Endothelial cell (in vitro differentiated cells): ENCODE measurements at regions not wholly inside any gene's neighbourhood (a gene's known extent, or its start where the extent isn't known, plus 50 kb on each side); places are given as distances from the start of the nearest gene placed in this dataset.

Experiments
- DNase-seq: peaks from one replicate; pipeline ENCODE4 v3.0.0; 2021; ENCODE audit warnings: low spot score
- H3K27ac Mint-ChIP-seq: one replicate; pipeline ENCODE4 v1.8.0; 2021; ENCODE audit warnings: mixed read lengths, inconsistent platforms; ENCODE audit not compliant: unreplicated experiment
- H3K27me3 Mint-ChIP-seq: one replicate; pipeline ENCODE4 v1.8.0; 2021; ENCODE audit warnings: mild to moderate bottlenecking, moderate library complexity, mixed read lengths, inconsistent platforms; ENCODE audit not compliant: unreplicated experiment
- H3K36me3 Mint-ChIP-seq: one replicate; pipeline ENCODE4 v1.8.0; 2021; ENCODE audit warnings: mild to moderate bottlenecking, low read depth, mixed read lengths, inconsistent platforms; ENCODE audit not compliant: unreplicated experiment
- H3K4me1 Mint-ChIP-seq: one replicate; pipeline ENCODE4 v1.8.0; 2021; ENCODE audit warnings: mild to moderate bottlenecking, mixed read lengths, inconsistent platforms; ENCODE audit not compliant: unreplicated experiment
- H3K4me3 Mint-ChIP-seq: one replicate; pipeline ENCODE4 v1.8.0; 2021; ENCODE audit warnings: mild to moderate bottlenecking, mixed read lengths, inconsistent platforms; ENCODE audit not compliant: unreplicated experiment
- H3K9me3 Mint-ChIP-seq: one replicate; pipeline ENCODE4 v1.8.0; 2021; ENCODE audit warnings: mixed read lengths, inconsistent platforms; ENCODE audit not compliant: unreplicated experiment
- TF ChIP-seq, protein P1 (sequence below): fragments of 200-600 bp; sonication (generic); IDR thresholded peaks from one replicate; pipeline ENCODE4 v1.5.0; 2021; ENCODE audit warnings: antibody characterized with exemption; ENCODE audit not compliant: unreplicated experiment

DNA sequence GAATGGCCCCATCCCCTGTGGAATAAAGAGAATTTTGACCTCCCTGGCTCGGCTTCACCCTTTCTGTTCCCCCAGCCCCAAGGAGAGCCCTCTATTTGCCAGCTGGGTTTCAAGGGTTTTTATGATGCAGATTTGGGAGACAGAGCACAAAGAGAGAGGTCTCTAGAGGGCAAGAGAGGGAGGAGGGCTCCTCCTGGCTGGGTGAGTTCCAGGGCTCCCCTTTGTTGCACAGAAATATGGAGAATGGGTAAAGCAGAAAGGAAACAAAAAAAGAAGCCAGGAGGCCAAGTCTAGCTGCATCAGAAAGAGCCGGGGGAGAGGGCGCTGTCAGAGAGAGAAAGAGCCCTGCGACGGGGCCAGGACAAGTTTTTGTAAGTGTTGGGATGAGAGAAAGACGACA lies 319.6 kb upstream of the RTL1 start:
- H3K4me3 Mint-ChIP-seq, result no peak overlapping the region
- no peak overlapping the region for H3K27ac Mint-ChIP-seq
- no peaks in the 10 kb centered on the region for H3K9me3 Mint-ChIP-seq
- no peak for DNase-seq
- peaks cover 4% of the 10 kb centered on the region for H3K27me3 Mint-ChIP-seq
- H3K4me1 Mint-ChIP-seq, result no peaks in the 10 kb centered on the region
- TF ChIP-seq, protein P1, sequence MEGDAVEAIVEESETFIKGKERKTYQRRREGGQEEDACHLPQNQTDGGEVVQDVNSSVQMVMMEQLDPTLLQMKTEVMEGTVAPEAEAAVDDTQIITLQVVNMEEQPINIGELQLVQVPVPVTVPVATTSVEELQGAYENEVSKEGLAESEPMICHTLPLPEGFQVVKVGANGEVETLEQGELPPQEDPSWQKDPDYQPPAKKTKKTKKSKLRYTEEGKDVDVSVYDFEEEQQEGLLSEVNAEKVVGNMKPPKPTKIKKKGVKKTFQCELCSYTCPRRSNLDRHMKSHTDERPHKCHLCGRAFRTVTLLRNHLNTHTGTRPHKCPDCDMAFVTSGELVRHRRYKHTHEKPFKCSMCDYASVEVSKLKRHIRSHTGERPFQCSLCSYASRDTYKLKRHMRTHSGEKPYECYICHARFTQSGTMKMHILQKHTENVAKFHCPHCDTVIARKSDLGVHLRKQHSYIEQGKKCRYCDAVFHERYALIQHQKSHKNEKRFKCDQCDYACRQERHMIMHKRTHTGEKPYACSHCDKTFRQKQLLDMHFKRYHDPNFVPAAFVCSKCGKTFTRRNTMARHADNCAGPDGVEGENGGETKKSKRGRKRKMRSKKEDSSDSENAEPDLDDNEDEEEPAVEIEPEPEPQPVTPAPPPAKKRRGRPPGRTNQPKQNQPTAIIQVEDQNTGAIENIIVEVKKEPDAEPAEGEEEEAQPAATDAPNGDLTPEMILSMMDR, result no peak
- H3K36me3 Mint-ChIP-seq, result no peaks in the 10 kb centered on the region

DNA sequence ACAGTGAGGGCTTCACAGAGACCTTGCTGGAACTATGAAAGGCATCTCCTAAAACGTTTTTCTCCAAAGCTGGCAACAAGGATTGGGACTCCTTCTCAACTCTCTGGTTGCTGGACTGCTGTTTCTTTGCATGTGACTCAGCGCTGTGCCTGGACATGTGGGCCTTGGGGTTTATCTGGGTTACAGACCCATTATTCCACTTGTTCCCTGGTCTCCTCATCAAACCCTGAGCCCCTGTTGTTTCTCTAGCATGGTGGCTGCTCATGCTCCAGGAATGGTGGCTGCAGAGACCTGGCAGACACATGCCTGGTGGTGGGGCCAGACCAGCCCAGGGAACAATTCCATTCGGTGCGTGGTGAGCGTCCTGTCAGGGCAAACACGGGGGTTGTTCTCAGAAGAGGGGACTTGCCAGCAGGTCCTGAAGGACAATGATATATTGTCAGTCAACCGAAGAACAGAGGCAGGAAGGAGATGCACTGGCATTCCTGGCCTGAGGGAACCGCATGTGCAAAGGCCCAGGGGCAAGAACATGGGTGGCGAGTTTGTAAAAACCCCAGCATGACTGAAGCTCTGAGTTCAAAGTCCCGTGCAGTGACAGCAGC lies 320.1 kb upstream of the RTL1 start:
- Mint-ChIP-seq H3K4me3 (no peak overlapping the region), H3K4me1 (no peaks in the 10 kb centered on the region)
- TF ChIP-seq, protein P1, result no peak

DNA sequence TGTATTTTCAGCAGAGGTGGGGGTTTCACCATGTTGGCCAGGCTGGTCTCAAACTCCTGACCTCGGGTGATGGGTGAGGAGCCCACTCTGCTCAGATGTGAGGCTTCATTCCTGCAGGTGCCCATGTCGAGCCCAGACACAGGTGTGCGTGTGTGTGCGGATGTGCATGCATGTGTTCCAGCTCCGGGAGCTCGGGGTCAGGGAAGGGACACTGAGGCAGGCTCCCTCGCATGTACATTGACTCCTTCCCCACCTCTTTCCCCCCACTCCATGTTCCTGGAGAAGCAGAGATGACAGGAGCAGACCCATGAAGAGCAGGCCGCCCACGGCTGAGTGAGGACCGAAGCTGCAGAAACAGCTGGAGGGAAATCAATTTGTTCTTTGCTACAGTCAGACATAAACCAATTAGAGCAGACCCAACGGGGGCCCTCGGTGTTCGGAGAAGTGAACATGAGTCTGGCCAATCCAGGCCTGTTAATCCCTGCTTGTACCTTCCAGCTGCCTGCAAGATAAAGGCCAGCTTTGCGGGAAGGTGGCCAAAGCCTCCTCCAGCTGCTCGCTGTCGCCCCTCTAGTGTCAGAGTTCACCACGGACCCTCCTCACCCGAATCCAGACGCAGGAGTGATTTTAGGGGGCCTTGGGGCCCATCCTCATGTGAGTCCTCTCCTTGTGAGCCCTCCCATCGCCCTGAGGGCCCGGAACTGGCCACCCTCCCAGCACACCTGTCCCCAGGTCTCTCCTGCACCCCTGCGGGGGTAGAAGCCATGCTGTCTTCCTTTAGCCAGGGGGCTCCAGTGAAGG lies 321.0 kb upstream of the RTL1 start:
- H3K4me1 Mint-ChIP-seq, result peaks cover 3% of the 10 kb centered on the region
- no peaks in the 10 kb centered on the region for H3K9me3 Mint-ChIP-seq
- H3K4me3 Mint-ChIP-seq, result no peak overlapping the region
- H3K36me3 Mint-ChIP-seq, result no peaks in the 10 kb centered on the region
- no peak overlapping the region for H3K27ac Mint-ChIP-seq
- H3K27me3 Mint-ChIP-seq, result peaks cover 4% of the 10 kb centered on the region
- DNase-seq, result no peak
- TF ChIP-seq, protein P1, result no peak

More for the DNA sequence above, 320.1 kb upstream of the RTL1 start:
- Mint-ChIP-seq H3K36me3 (no peaks in the 10 kb centered on the region), H3K9me3 (no peaks in the 10 kb centered on the region), H3K27me3 (peaks cover 4% of the 10 kb centered on the region), H3K27ac (no peak overlapping the region)
- DNase-seq, result no peak

DNA sequence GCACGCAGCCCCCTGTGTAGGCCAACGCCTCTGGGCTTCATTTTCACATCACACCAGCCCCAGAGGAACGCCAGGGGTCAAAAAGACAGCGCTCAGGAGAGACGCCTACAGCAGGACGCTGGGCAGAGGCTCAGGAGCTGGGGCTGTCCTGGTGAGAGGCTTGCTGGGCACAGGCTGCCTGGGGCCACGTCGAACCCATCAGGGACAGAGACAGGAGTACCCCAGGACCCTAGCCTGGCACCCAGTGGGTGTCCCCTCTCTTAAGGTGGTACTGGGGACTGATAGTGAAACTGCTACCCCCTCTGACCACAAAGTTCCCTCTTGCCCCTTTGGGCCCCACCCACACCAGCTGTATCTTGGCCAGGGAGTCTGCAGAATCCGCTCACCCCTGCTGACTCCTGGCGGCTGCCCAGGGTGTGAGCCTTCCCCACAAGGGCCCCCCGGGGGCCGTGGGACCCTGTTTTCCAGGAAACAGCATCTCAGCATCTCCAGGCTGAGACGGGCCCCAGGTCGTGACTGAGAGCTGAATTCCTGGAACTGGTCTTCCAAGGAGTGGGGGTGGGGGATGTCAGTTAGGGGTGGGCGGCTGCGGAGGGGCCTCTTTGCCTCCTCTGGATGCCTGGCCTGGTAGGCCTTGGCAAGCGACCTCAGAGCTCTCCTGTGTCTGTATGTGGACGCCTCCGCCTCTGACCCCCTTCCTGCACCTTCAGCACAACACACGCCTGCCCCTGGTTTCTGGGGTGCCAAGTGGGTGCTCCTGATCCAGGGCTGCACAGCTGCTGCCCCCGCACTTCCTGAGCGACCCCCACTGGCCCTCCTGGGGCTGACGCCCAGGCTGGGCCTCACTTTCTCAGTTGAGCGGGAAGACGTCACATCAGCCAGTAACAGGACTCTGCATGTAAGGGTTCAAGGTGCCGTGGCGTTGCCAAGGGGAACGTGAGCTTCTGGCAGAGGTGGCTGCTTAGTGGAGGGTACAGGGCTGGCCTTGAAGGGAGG lies 321.9 kb upstream of the RTL1 start:
- H3K27ac Mint-ChIP-seq, result no peak overlapping the region
- H3K9me3 Mint-ChIP-seq, result no peaks in the 10 kb centered on the region
- peaks cover 4% of the 10 kb centered on the region for H3K27me3 Mint-ChIP-seq
- DNase-seq, result no peak
- H3K4me3 Mint-ChIP-seq, result no peak overlapping the region
- H3K4me1 Mint-ChIP-seq, result peaks cover 3% of the 10 kb centered on the region
- no peaks in the 10 kb centered on the region for H3K36me3 Mint-ChIP-seq
- TF ChIP-seq, protein P1, result no peak
